Loucy (cell line): ENCODE measurements at regions not wholly inside any gene's neighbourhood (a gene's known extent, or its start where the extent isn't known, plus 50 kb on each side); places are given as distances from the start of the nearest gene placed in this dataset.

Experiments used
- CTCF ChIP-seq: fragments of 200-600 bp; sonication (generic); conservative IDR thresholded peaks from 2 replicates; pipeline ENCODE4 v1.5.1; 2014; ENCODE audit warnings: mild to moderate bottlenecking, antibody characterized with exemption, low read length
- EZH2phosphoT487 ChIP-seq: fragments of 200-600 bp; IDR thresholded peaks from 2 replicates; pipeline ENCODE4 v1.6.1; 2018; ENCODE audit warnings: antibody characterized with exemption, mild to moderate bottlenecking, moderate library complexity, borderline replicate concordance

- TF ChIP-seq CTCF (no peak), EZH2phosphoT487 (no peak)
Measured at GRCh38 chr3:102619361-102619760, 184.5 kb downstream of the ZPLD1 start.
